Neuronal stem cell (in vitro differentiated cells): ENCODE measurements at regions not wholly inside any gene's neighbourhood (a gene's known extent, or its start where the extent isn't known, plus 50 kb on each side); places are given as distances from the start of the nearest gene placed in this dataset. TPM values are rescaled to one million over a fixed set of nuclear protein-coding genes. Genes with fewer than 3 reads are reported as not detected.

Experiments
- DNase-seq: peaks from one replicate; pipeline ENCODE4 v3.0.0-alpha.2; 2013; ENCODE audit warnings: low spot score
- H2AFZ ChIP-seq: one replicate; pipeline ENCODE4 v1.6.1; 2013; ENCODE audit warnings: mild to moderate bottlenecking, low read length, inconsistent platforms
- H2AK5ac ChIP-seq: 2 replicates; pipeline ENCODE4 v1.6.1; 2013; ENCODE audit warnings: low read depth, mild to moderate bottlenecking, inconsistent platforms, low read length, moderate library complexity, mixed read lengths
- H2BK120ac ChIP-seq: 2 replicates; pipeline ENCODE4 v1.6.1; 2013; ENCODE audit warnings: low read depth, mild to moderate bottlenecking, inconsistent platforms, low read length, moderate library complexity, mixed read lengths
- H2BK12ac ChIP-seq: one replicate; pipeline ENCODE4 v1.6.1; 2013; ENCODE audit warnings: low read length, inconsistent platforms
- H2BK15ac ChIP-seq: 2 replicates; pipeline ENCODE4 v1.6.1; 2013; ENCODE audit warnings: mild to moderate bottlenecking, low read length, inconsistent platforms, mixed read lengths
- H2BK5ac ChIP-seq: one replicate; pipeline ENCODE4 v1.6.1; 2013; ENCODE audit warnings: inconsistent platforms, mild to moderate bottlenecking, low read length, moderate library complexity
- H3K14ac ChIP-seq: one replicate; pipeline ENCODE4 v1.6.1; 2013; ENCODE audit warnings: low read length, inconsistent platforms
- H3K18ac ChIP-seq: 2 replicates; pipeline ENCODE4 v1.6.1; 2013; ENCODE audit warnings: low read length, inconsistent platforms
- H3K23ac ChIP-seq: 2 replicates; pipeline ENCODE4 v1.6.1; 2013; ENCODE audit warnings: low read depth, mild to moderate bottlenecking, mixed read lengths, low read length, inconsistent platforms; ENCODE audit not compliant: poor library complexity
- H3K27ac ChIP-seq: replicated peaks from 3 replicates; pipeline ENCODE4 v1.5.1; 2013; ENCODE audit warnings: low read length, inconsistent platforms
- H3K27me3 ChIP-seq, 3 experiments: 2 replicates each; pipeline ENCODE4 v1.6.1; 2013; ENCODE audit warnings: low read length in 3 of 3, mild to moderate bottlenecking in 2 of 3, inconsistent platforms in 1 of 3, low read depth in 1 of 3, mixed read lengths in 1 of 3, moderate library complexity in 1 of 3; ENCODE audit not compliant: control insufficient read depth in 3 of 3, insufficient read depth in 3 of 3
- H3K36me3 ChIP-seq, 2 donors: replicated peaks in 1 of 2; 2 replicates each; pipeline ENCODE4 v1.6.1; 2013; ENCODE audit warnings: low read length in 2 of 2; ENCODE audit not compliant: control insufficient read depth in 2 of 2, insufficient read depth in 2 of 2
- H3K4ac ChIP-seq: 2 replicates; pipeline ENCODE4 v1.6.1; 2013; ENCODE audit warnings: inconsistent platforms, mild to moderate bottlenecking, low read length, moderate library complexity
- H3K4me1 ChIP-seq, 2 donors: 1 replicate in 1 of 2; 2 replicates in 1 of 2; pipeline ENCODE4 v1.6.1; 2013; ENCODE audit warnings: low read length in 2 of 2, low read depth in 1 of 2; ENCODE audit not compliant: control insufficient read depth in 2 of 2, insufficient read depth in 1 of 2
- H3K4me2 ChIP-seq: one replicate; pipeline ENCODE4 v1.6.1; 2013; ENCODE audit warnings: mild to moderate bottlenecking, low read length, inconsistent platforms; ENCODE audit not compliant: insufficient read depth, poor library complexity, severe bottlenecking
- H3K4me3 ChIP-seq, 2 donors: 2 replicates each; pipeline ENCODE4 v1.5.1; 2013; ENCODE audit warnings: low read length in 2 of 2, mild to moderate bottlenecking in 2 of 2, inconsistent platforms in 1 of 2, moderate library complexity in 1 of 2
- H3K79me1 ChIP-seq: one replicate; pipeline ENCODE4 v1.6.1; 2013; ENCODE audit warnings: low read depth, mild to moderate bottlenecking, inconsistent platforms, low read length, moderate library complexity
- H3K9ac ChIP-seq: one replicate; pipeline ENCODE4 v1.6.1; 2013; ENCODE audit warnings: mild to moderate bottlenecking, low read depth, low read length, inconsistent platforms; ENCODE audit not compliant: poor library complexity
- H3K9me3 ChIP-seq, 2 donors: replicated peaks in 1 of 2; 2 replicates each; pipeline versions ENCODE3 to v1.6.1; 2013; ENCODE audit warnings: low read length in 2 of 2, mild to moderate bottlenecking in 2 of 2, inconsistent platforms in 1 of 2, low read depth in 1 of 2, mixed read lengths in 1 of 2, moderate library complexity in 1 of 2; ENCODE audit not compliant: control insufficient read depth in 2 of 2, insufficient read depth in 1 of 2
- H4K8ac ChIP-seq: one replicate; pipeline ENCODE4 v1.6.1; 2013; ENCODE audit warnings: low read depth, mild to moderate bottlenecking, inconsistent platforms, low read length, moderate library complexity
- H4K91ac ChIP-seq: one replicate; pipeline ENCODE4 v1.6.1; 2013; ENCODE audit warnings: low read length, low read depth, mild to moderate bottlenecking, inconsistent platforms; ENCODE audit not compliant: poor library complexity
- WGBS, 2 donors: extraction: QIAGEN DNeasy Blood & Tissue Kit; methylation state at CpG; one replicate each; pipeline ENCODE4 v1.1.7; 2013; ENCODE audit warnings: missing lambda C conversion rate in 2 of 2, mixed read lengths in 1 of 2; ENCODE audit not compliant: insufficient read length in 2 of 2, insufficient replicate concordance in 1 of 2; ENCODE audit errors: extremely low coverage in 2 of 2; 5-methylcytosine and 5-hydroxymethylcytosine counted together
- small RNA-seq: library from polyadenylated mRNA; stranded (forward); fragments of <200 nt; extraction: miRNeasy Mini kit (QIAGEN cat#:217004); gene quantifications from one replicate; pipeline ENCODE3, GENCODE V24; 2013; ENCODE audit not compliant: insufficient read depth

GRCh38 chr4:64477127-64477526 is 67.9 kb upstream of the TECRL start:
- no peak overlapping the region for H2AFZ ChIP-seq
- WGBS, 2 donors = no CpG with 5 or more reads among the region's 1 CpG
- H3K23ac ChIP-seq = no peak overlapping the region
- no peak overlapping the region for H2BK12ac ChIP-seq
- H3K4ac ChIP-seq = no peak overlapping the region
- H2BK120ac ChIP-seq = no peak overlapping the region
- H3K4me3 ChIP-seq = no peak overlapping the region
- H2BK5ac ChIP-seq = no peak overlapping the region
- no peaks in the 10 kb centered on the region for H3K36me3 ChIP-seq
- no peaks in the 10 kb centered on the region for H3K27me3 ChIP-seq
- H3K4me2 ChIP-seq = no peak overlapping the region
- H4K91ac ChIP-seq = no peak overlapping the region
- no peaks in the 10 kb centered on the region for H3K4me1 ChIP-seq
- H3K27ac ChIP-seq = no peak overlapping the region
- H4K8ac ChIP-seq = no peak overlapping the region
- H3K9me3 ChIP-seq = no peaks in the 10 kb centered on the region
- H3K9ac ChIP-seq = no peak overlapping the region
- no peak overlapping the region for H3K18ac ChIP-seq
- H3K14ac ChIP-seq = no peak overlapping the region
- H3K79me1 ChIP-seq = no peaks in the 10 kb centered on the region
- no peak overlapping the region for H2AK5ac ChIP-seq
- no peak for DNase-seq
- H2BK15ac ChIP-seq = no peak overlapping the region

GRCh38 chr4:64465263-64465662 is 56.0 kb upstream of the TECRL start:
- H3K9ac ChIP-seq = no peak overlapping the region

GRCh38 chr4:64464581-64464980 is 55.3 kb upstream of the TECRL start:
- Histone ChIP-seq H4K8ac (no peak overlapping the region), H2BK120ac (no peak overlapping the region), H3K79me1 (no peaks in the 10 kb centered on the region), H3K4ac (no peak overlapping the region), H2BK5ac (no peak overlapping the region), H3K4me1 (no peaks in the 10 kb centered on the region), H3K36me3 (no peaks in the 10 kb centered on the region), H3K27ac (no peak overlapping the region), H3K4me2 (no peak overlapping the region), H3K18ac (no peak overlapping the region), H4K91ac (no peak overlapping the region), H2BK15ac (no peak overlapping the region), H2AK5ac (no peak overlapping the region), H2AFZ (peak overlapping the region; percentile 64), H2BK12ac (no peak overlapping the region), H3K4me3 (no peak overlapping the region), H3K14ac (no peak overlapping the region), H3K9ac (no peak overlapping the region), H3K23ac (no peak overlapping the region), H3K9me3 (no peaks in the 10 kb centered on the region), H3K27me3 (no peaks in the 10 kb centered on the region)
- DNase-seq = no peak
- WGBS, 2 donors = no CpG with 5 or more reads among the region's 5 CpGs

More at GRCh38 chr4:64465263-64465662, 56.0 kb upstream of the TECRL start:
- no peak overlapping the region for H2BK120ac ChIP-seq
- no peak overlapping the region for H4K91ac ChIP-seq
- H2BK12ac ChIP-seq = no peak overlapping the region
- no peak overlapping the region for H2BK5ac ChIP-seq
- H3K23ac ChIP-seq = no peak overlapping the region
- H3K4ac ChIP-seq = no peak overlapping the region
- no peak overlapping the region for H2AFZ ChIP-seq
- no peak overlapping the region for H4K8ac ChIP-seq
- H3K9me3 ChIP-seq = no peaks in the 10 kb centered on the region
- no peak overlapping the region for H2AK5ac ChIP-seq
- DNase-seq = no peak
- H3K36me3 ChIP-seq = no peaks in the 10 kb centered on the region
- no peak overlapping the region for H3K27ac ChIP-seq
- no peaks in the 10 kb centered on the region for H3K4me1 ChIP-seq
- no peak overlapping the region for H3K18ac ChIP-seq
- H3K4me2 ChIP-seq = no peak overlapping the region
- no CpG with 5 or more reads among the region's 4 CpGs for WGBS, 2 donors
- no peaks in the 10 kb centered on the region for H3K27me3 ChIP-seq
- H2BK15ac ChIP-seq = no peak overlapping the region
- no peaks in the 10 kb centered on the region for H3K79me1 ChIP-seq
- H3K4me3 ChIP-seq = no peak overlapping the region
- no peak overlapping the region for H3K14ac ChIP-seq

Small RNAs in the stretch of these regions (small RNA-seq; reads per million reads assigned to genes)
- not detected for gene MTCO3P27
- gene MTND4LP31 = not detected
